DMS 273 (cell line): ENCODE measurements at regions not wholly inside any gene's neighbourhood (a gene's known extent, or its start where the extent isn't known, plus 50 kb on each side); places are given as distances from the start of the nearest gene placed in this dataset.
"Not testable (repeated sequence)": the region's sequence is repeated elsewhere in the genome, so short reads cannot be mapped to it uniquely, and the experiment has no call there.

ENCODE experiments used
- DNase-seq: peaks from one replicate; lab custom pipeline; 2025; ENCODE audit not compliant: unreplicated experiment; lab: John Stamatoyannopoulos, UW

DNA sequence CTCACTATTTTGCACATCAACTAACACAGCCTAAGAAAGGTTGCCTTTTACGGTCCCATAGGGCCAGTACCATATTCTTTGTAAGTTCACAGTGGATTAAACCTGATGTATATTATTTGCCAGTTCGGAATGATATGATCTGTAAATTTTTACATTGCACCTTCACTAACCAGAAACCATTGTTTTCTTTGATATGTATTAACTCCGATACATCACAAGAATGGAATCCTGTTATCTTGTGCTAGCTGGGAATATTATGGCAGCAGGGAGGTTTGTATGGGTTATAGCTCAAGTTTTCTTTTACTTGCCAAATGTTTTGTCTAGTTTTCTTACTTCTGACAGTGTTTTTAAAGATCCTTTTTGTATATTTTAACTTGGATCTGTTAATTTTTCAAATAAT is 51.4 kb upstream of the S1PR1 start:
- DNase-seq = no peak

DNA sequence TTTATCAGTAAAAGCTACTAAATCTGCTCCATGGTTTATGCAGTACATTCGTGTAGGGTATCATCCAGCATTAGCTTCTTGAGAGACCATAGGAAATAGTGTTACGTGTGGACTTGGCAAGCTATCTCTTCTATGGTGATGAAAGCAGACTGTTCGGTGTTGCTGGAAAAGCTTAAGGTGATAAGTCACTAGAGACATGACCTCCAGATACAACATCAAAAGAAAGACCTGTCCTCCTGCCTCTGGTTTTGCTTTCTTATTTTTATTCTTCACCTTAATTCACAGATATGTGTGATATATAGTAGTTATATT is 53.5 kb upstream of the S1PR1 start:
- no peak for DNase-seq

DNA sequence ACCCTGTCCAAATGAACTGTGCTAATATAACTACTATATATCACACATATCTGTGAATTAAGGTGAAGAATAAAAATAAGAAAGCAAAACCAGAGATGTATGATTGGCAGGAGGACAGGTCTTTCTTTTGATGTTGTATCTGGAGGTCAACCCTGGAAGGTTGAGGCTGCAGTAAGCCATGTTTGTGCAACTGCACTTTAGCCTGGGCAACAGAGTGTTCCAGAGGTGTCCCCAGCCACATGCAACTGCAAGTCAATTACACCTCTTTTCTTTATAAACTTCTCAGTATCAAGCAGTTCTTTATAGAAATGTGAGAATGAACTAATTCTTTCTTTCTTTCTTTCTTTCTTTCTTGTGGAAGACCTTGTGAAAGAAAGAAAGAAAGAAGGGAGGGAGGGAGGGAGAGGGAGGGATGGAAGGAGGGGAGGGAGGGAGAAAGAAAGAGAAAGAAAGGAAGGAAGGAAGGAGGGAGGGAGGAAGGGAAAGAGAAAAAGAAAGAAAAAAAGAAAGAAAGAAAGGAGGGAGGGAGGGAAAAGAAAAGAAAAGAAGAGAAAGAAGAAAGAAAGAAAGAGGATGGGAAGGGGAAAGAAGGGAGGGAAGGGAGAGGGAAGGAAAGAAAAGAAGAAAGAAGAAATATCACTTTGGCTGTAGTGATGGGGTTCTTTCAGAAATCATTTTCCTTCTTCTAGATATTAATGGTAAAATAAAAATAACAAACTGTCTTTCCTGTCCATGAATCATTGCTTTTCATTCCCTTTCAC is 54.0 kb upstream of the S1PR1 start:
- no peak for DNase-seq

DNA sequence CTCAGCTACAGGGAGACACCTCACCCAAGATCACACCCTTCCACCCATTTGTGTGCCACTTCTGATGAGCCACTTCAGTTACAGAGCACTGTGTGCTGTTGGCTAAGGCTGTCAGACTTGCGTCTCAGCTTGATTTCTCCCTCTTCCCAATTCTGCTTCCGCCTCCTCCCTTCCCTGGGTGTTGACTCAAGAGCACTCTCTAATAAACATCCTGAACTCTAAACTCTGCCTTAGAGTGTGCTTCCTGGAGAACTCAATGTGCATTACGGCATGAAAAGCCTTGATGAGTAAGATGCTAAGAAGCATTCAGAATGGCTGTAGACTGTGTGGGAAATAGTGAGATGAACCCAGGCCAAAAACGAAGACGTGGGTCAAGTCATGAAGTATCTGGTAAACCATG is 54.9 kb upstream of the S1PR1 start:
- no peak for DNase-seq

DNA sequence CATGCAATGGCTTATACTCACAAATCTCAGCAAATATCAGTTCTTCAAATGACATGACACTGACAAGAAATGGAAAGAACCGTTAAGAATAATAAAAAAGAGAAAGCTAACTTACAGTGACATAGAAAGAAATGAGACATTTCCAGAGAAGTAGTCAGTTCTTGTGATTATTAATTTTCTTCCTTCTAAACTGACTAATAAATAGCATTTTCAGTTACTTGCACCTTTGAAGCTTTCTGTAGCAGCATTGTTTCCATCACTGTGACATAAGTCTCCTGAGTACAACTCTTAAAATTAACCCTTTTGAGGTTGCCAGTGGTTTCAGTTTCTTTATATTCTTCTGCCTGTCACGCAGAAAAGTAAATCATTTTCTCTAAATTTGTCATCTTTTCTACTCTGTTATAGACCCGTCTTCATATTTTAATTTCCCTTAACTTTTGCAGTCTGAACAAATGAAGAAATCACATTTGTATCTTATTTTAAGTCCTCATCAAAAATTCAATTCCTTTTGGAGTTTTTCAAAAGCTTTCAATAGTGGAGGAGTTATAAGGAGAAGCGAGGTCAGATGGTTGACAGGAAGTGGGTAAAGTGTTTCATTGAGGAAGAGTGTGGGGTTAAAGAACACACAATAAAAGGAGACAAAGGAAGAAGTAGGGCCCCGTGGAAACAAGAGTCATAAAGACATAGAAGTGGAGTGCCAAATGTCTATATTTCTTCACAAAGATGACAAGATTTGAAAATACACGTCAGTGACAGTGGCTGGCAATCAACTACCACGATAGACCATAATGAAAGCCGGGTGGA is 57.9 kb upstream of the S1PR1 start:
- no peak for DNase-seq

DNA sequence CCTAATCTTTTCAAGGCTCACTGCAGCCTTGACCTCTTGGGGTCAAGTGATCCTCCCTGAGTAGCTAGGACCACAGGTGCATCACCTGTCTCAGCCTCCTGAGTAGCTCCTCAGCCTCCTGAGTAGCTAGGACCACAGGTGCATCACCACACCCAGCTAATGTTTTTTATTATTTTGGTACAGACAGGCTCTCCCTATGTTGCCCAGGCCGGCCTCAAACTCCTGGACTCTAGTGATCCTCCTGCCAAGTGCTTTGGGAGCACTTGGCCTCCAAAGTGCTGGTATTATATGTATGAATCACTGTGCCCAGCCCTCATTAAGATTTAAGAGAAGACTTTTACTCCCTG is 58.5 kb upstream of the S1PR1 start:
- no peak for DNase-seq

DNA sequence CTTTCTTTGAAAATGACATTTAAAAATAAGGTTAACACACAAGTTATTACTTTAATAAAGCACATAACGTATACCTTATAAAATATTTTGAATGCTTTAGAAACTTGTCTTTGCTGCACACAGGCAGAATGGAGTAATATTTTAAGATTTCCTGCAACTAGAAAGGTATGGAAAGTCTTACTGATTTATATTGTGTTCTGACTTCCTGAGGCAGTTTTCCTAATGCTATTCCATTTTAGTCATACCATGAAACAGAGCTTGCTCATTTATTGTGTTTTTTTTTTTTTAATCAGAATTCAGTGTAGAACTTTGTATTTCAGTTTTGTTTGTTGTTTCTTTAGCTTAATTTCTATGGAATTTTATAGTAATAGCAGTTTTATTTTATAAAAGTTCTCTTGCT is 60.9 kb upstream of the S1PR1 start:
- DNase-seq = no peak

DNA sequence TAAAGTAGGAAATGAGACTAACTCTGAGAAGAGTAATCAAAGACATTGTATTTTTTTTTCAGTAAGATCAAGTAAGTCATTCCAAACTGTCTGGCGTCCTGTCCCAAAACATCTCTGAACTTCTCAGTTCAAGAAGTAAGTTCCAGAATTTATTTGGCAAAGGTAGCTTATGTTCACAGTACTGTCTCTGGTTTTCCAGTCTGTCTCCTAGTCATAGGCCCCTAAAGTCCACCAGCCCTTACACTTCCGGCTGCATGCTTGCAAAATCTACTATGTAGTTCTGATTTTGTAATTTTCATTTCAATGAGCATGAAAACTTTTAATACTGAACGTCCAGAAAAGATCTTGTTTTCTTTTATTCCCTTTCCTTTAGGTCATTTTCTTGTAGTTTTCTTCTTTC is 61.4 kb upstream of the S1PR1 start:
- DNase-seq = no peak

DNA sequence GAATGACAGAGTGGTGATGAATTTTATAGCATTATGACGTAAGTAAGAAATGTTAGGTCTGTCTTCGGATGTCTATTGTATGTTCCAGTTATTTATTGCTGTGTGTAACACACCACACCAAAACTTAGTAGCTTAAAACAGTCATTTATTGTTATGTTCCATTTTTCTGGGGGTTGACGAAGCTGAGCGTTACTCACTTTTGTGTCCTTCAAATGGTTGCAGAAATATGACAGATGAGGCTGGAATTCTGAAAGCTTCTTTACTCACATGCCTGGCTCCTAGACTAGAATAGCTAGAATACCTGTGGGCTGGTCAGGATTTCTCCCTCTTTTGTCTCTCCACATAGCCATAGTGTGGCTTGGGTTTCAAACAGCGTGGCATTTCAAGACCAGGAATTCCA is 62.1 kb upstream of the S1PR1 start:
- DNase-seq = no peak

DNA sequence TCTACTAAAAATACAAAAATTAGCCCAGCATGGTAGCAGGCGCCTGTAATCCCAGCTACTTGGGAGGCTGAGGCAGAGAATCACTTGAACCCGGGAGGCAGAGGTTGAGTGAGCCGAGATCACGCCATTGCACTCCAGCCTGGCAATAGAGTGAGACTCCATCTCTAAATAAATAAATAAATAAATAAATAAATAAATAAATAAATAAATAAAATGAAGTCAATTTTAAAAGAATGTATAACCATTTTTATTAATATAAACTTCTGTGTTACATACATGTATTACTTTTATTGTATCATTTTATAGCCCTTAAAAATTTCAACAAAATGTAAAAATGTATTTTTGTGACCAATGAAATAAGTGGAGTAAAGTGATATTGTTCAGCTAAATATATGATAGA is 62.5 kb upstream of the S1PR1 start:
- DNase-seq = not testable (repeated sequence)

DNA sequence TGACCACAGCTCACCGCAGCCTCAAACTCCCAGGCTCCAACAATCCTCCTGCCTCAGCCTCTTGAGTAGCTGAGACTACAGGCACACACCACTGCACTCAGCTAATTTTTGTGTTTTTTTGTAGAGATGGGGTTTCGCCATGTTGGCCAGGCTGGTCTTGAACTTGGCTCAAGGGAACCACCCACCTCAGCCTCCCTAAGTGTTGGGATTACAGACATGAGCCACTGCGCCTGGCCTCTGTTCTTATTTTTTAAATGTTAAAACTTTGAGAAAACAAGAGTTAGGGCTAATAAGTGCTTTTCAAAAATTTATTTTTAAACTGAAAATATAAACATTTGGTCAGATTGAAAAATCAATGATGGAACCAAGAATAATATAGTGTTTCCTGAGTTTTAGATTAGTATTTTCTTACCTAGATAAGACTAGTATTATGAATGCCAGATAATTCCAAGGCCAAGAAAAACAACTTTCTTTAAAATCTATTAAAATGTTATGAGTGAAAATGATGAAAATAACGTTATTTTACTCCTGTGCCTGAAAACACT is 66.2 kb upstream of the S1PR1 start:
- DNase-seq = no peak

DNA sequence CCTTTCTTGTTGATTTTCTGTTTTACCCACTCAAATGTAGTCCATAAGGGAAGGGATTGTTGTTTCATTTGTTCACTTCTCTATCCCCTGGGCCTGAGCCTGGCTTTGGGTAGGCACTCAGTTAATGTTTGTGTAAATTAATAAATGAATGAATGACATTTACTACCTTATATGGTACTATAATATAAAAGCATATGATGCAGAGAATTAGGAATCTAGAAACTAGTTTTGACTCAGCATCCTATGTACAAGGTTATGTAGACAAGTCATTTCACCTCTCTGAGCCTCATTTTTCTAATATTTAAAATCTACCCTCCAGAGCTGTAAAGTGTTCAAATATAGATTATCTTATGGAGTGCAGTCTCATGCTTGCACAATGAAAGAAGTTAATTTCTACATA is 68.9 kb upstream of the S1PR1 start:
- no peak for DNase-seq

DNA sequence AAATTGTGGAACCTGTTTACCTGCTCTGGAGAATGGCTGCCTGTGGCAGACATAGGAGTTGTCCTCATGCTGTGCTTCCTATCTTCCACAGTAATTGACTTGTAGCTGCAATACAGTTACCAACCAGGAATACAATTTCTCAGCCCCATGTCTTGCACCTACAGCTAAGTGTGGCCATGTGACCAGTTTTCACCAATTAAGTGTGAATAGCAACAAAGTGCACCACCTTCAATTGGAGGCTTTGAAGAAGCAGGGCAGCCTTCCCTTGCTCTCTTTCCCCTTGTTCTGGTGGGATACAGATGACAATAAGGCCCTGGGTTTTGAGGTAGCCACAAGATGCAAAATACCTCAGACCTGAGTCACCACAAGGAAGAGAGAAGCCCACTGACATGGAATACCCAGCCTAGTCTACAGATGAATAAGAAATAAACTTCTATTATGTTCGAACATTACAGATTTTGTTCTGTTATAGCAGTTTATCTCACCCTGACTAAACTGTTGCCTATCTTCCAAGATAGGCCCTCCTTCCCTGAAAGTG is 70.2 kb upstream of the S1PR1 start:
- no peak for DNase-seq

DNA sequence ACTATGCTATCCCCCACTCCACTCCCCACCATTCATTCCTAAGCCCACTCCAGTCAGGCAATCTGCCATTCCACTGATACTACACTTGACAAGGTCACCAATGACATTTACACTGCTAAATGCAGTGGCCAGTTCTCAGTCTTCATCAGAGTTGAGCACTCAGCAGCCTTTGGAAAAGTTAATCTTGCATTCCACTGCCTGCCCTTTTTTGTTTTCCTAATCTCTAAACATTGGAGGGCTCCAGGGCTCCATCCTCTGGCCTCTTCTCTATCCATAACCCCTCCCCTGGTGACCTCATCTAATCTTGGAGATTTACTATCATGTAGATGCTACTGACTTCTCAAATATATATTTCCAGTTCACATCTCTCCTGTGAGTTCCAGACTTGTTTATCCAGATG is 70.9 kb upstream of the S1PR1 start:
- no peak for DNase-seq

DNA sequence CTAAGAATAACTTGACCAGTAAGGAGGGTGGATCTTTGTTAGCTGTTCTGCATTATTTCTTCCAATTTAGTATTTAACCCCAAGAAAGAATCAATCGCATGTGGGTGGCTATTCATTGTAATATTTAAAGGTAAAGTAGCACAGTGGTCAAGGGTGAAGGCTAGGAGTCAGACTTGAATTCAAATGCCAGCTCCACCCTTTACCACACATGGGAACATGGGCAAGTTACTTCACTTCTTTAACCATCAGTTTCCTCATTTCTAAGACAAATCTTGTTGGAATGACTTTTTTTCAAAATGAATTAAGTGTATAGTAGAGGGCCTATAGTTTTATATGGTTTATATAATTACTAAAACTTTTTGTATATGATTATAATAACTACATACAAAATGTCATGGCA is 71.3 kb upstream of the S1PR1 start:
- no peak for DNase-seq

DNA sequence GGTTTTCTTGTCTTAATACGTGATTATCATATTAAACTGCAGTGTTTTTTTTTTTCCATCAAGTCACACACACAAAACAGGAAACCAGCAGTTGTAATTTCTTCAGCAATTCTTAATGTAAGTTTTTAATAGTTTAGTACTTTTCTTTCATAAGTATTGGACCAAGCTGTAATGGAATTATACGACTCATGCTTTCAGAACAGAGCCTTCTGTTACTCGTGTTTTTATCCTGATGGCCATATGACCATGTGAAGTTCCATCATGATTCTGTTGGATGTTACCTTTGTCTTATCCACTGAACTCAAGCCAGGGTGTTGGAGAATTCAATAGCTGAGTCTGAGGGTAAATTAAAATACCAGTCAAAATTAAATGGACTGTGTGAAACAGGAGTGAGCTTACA is 72.0 kb upstream of the S1PR1 start:
- no peak for DNase-seq

DNA sequence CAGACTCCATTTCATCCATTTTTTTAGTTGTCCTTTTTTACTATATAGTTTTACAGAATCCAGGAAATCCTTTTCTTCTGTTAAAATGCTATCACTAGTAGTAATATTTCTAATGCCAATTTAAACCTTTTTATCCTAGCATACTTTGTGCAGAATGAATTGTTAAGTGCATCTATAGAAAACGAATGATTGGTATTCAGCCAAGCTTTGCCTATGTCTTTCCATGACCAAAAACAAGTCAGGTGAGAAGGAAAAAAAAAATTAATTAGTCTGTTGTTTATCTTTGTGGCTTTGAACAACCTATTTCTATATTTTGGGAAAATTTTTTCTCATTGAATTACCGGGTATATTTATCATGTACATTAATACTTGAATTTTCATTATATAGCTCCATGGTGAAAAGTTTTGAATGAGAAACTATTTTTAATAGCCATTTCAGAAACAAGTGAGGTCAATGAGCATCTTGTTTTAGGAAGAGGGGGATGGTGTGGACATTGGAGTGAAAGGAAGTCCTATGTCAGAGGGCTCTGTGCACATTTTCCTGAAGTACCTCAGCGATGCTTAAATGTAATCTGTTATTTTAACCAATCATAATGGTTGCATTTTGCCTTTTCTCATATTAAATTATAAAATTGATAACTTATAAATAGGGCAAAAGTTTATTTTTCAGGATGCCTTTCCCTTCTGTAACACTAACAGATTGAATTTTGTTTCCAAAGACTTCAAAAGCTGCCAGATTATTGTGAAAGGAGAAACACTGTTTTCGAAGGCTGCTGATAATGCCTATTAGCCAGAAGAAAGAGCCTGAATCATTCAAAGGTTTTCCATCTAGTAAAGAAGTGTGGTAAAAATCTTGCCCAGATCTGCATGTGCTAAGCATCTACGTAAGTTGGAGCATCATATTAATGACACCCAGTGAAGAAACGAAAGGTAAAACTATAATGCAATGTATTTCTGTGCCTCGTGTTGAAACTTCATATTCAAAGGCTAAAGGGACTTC is 73.8 kb upstream of the S1PR1 start:
- DNase-seq = no peak

DNA sequence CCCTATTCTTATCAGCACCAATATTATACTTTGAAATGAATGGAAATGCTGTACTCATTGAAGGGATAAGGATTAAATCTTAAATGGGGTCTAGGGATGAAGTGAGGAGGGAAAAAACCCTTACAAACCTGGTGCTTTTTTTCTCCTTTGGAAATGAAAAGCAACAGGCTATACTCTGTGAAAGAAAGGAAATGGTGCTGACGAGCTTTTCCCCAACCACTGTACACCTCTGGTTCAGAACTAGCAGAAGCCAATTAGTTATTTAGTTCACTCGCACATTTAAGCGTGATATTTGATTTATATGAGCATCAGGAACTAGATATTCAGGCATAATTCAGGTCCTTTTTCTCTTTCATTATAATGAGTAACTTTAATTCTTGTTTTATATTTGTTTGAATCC is 74.5 kb upstream of the S1PR1 start:
- no peak for DNase-seq

DNA sequence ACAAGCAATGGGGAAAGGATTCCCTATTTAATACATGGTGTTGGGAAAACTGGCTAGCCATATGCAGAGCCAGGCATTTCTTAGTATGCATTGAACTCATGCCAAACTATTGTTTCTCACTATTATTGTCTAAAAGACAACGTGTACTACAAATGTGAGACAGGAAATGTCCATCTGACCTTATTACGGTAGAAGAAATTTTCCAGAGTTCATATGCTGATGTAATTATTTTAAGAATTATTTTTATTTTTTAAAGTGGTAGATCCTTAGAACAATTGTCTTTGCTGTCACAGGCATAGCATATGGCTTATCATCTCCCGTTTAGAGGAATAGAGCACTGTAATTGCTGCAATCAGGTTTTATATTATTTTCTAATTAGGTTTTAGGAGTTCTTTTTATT is 75.2 kb upstream of the S1PR1 start:
- no peak for DNase-seq

DNA sequence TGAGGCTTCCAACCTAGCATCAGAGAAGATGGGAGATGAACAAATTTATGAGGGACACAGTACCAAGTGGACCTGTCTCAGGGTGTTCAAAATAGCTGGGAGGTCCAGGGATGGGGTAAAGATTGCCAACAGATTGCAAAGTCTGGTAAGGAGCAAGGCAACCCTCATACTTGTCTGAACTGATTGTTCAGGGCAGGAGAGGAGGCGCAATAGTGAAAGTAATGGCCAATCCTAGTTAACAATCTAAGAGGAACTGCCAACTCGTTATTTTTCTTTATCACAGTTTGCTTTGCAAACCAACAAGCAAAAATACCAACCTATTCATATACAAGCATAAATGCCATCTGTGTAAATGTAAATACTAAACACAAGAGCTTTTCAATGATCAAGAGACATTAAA is 78.4 kb upstream of the S1PR1 start:
- no peak for DNase-seq

DNA sequence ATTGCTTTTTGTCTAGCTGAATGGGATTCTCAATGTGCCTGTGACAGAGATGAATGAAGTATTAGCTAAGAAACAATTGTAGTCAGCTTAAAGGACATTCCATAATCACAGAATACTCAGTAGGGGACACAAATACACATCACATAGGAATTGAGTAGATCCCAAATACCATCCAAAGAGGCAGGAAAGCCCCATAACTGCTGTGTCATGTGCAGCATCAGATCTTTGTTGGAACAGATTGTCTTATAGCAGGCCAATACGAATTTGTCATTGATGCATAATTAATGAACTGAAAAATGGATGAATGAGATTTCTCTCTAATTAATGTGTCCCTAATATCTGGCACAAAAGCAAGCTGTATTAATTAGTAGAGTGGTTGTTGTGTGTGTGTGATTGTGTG is 82.3 kb upstream of the S1PR1 start:
- DNase-seq = no peak
